ENCODE measurements at regions not wholly inside any gene's neighbourhood (a gene's known extent, or its start where the extent isn't known, plus 50 kb on each side); places are given as distances from the start of the nearest gene placed in this dataset.

DNA sequence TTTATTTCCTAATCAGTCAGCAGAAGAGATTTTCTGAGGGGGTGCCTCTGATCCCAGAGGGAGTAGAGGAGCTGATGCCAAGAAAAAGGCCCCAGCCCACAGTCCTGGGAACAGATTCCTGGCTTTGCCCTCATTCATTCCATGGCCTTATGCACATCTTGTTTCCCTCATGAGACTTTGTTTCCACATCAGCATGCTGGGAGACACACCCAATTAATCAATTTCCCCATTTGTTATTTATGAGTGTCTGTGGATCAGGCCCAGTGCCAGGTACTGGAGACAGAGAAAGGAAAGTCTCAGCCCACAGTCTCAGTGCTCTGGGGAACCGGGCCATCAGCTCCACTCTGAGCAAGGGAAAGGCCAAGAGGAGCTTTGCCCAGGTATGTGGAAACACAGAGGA lies 496.2 kb upstream of the ZMIZ1 start:
- TF ChIP-seq, protein P1, sequence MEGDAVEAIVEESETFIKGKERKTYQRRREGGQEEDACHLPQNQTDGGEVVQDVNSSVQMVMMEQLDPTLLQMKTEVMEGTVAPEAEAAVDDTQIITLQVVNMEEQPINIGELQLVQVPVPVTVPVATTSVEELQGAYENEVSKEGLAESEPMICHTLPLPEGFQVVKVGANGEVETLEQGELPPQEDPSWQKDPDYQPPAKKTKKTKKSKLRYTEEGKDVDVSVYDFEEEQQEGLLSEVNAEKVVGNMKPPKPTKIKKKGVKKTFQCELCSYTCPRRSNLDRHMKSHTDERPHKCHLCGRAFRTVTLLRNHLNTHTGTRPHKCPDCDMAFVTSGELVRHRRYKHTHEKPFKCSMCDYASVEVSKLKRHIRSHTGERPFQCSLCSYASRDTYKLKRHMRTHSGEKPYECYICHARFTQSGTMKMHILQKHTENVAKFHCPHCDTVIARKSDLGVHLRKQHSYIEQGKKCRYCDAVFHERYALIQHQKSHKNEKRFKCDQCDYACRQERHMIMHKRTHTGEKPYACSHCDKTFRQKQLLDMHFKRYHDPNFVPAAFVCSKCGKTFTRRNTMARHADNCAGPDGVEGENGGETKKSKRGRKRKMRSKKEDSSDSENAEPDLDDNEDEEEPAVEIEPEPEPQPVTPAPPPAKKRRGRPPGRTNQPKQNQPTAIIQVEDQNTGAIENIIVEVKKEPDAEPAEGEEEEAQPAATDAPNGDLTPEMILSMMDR (IDR thresholded peaks at IDR 0.05; ENCODE audit: low read depth, low read length, missing control alignments): no peak
- Histone ChIP-seq H3K27ac (no peak overlapping the region), H3K4me3 (ENCODE audit: low read depth, low read length) (no peak overlapping the region), H3K27me3 (replicated peaks) (peaks cover 4% of the 10 kb centered on the region), H3K36me3 (replicated peaks) (no peaks in the 10 kb centered on the region)
- DNase-seq: no peak
- in situ Hi-C loops (cut with HindIII; ENCODE audit: low pct_ligation_motif_present, low sequenced_read_pairs): no loop called here

DNA sequence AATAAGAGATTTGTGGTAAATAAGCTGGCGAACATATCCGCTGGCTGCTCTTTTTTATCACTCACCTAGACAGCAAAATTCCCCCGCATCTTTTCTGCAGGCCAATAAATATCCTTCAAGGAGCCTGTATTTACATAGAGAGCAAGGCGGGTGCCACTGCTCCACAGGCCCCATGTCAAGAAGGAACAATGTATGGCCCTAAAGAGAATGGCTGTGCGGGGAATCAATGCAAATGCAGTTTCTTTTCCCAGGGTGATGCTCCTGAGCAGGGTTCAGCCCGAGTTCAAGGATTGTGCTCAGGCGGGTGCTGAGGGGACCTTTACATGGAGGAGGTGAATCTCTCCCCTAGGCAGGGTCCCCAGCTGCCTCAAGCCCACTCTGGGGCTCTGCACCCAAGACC lies 494.2 kb upstream of the ZMIZ1 start:
- H3K36me3 ChIP-seq (replicated peaks): no peaks in the 10 kb centered on the region
- H3K4me3 ChIP-seq (ENCODE audit: low read depth, low read length): no peak overlapping the region
- H3K27me3 ChIP-seq (replicated peaks): no peaks in the 10 kb centered on the region
- DNase-seq: no peak
- in situ Hi-C loops (cut with HindIII; ENCODE audit: low pct_ligation_motif_present, low sequenced_read_pairs): no loop called here
- no peak overlapping the region for H3K27ac ChIP-seq
- TF ChIP-seq, protein P1 (IDR thresholded peaks at IDR 0.05; ENCODE audit: low read depth, low read length, missing control alignments): no peak

DNA sequence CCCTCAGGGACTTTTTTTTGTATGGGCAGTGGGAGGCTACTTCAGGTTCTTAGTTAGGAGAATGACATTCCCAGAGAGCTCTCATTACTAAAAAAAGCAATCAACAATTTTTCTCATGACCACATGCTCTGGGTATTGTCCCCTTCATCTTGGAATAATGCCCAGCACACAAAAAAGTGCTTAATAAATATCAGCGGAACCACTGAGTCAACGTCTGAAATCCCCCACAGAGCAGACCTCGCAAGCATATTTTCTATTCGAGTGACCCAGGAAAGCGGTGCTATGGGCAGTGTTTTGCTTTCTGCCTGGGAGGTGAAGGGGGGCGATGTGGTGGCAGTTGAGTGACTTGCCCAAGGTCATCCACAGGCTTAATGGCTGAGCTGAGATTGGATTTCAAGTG lies 493.4 kb upstream of the ZMIZ1 start:
- Histone ChIP-seq H3K4me3 (ENCODE audit: low read depth, low read length) (no peak overlapping the region), H3K27ac (no peak overlapping the region), H3K27me3 (replicated peaks) (no peaks in the 10 kb centered on the region), H3K36me3 (replicated peaks) (no peaks in the 10 kb centered on the region)
- in situ Hi-C loops (cut with HindIII; ENCODE audit: low pct_ligation_motif_present, low sequenced_read_pairs): no loop called here
- TF ChIP-seq, protein P1 (IDR thresholded peaks at IDR 0.05; ENCODE audit: low read depth, low read length, missing control alignments): no peak
- peak; percentile 7 for DNase-seq

DNA sequence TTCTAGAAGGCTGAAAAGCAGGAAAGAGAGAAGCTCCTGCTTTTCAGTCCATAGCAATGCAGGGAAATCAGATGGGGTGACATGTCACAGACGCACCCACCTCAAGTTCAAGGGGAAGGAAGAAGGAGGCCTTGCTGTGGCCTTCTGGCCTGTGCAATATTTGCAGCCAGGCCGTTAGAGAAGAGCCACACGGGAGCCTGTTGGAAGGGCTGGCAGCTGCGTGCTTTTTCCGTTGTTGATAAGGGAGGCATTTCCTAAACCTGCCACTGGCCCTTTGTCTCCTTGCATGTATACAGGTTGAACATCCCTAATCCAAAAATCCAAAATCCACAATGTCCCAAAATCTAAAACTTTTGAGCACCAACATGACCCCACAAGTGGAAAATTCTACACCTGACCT lies 492.5 kb upstream of the ZMIZ1 start:
- TF ChIP-seq, protein P1 (IDR thresholded peaks at IDR 0.05; ENCODE audit: low read depth, low read length, missing control alignments): no peak
- no peak for DNase-seq
- Histone ChIP-seq H3K36me3 (replicated peaks) (no peaks in the 10 kb centered on the region), H3K4me3 (ENCODE audit: low read depth, low read length) (no peak overlapping the region), H3K27ac (no peak overlapping the region), H3K27me3 (replicated peaks) (no peaks in the 10 kb centered on the region)
- in situ Hi-C loops (cut with HindIII; ENCODE audit: low pct_ligation_motif_present, low sequenced_read_pairs): no loop called here

DNA sequence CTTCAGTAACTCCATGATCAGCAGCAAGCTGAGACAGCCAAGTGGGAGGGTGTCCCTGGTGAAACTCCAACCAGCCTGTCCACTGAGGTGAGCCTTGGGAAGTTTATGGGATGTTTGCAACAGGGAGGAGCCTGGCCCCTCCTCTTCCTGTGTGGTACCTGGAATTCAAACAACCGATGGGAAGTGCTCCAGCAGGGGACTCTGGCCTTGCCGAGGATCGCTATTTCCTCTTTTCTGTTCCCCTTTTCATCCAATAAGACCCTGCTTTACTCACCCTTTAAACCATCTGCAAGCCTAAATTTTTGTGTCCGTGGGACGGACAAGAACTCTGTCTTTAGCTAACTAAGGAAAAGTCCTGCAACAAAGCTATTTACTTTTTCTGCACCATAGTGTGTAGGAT lies 491.1 kb upstream of the ZMIZ1 start:
- TF ChIP-seq, protein P1 (IDR thresholded peaks at IDR 0.05; ENCODE audit: low read depth, low read length, missing control alignments): no peak
- H3K36me3 ChIP-seq (replicated peaks): no peaks in the 10 kb centered on the region
- in situ Hi-C loops (cut with HindIII; ENCODE audit: low pct_ligation_motif_present, low sequenced_read_pairs): no loop called here
- no peaks in the 10 kb centered on the region for H3K27me3 ChIP-seq (replicated peaks)
- no peak overlapping the region for H3K27ac ChIP-seq
- H3K4me3 ChIP-seq (ENCODE audit: low read depth, low read length): no peak overlapping the region
- no peak for DNase-seq

DNA sequence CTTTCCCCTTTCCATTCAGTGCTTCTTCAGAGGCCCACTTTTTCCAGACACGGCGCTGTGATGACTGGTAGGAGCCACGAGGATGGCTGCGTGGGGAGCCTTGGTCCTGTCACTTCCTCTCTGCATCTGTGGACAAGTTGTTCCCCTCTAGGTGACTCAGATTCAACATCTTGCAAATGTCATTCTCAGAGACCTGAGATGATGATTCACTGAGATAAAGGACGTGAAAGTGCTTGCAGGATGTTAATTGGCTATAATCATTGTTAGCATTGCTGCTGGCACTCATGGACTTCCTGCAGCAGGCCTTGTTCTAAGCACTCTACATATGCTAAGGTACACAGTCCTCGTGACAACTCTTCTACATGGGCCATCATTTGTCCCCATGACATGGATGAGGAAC lies 489.8 kb upstream of the ZMIZ1 start:
- peak; percentile 1 for DNase-seq
- Histone ChIP-seq H3K36me3 (replicated peaks) (no peaks in the 10 kb centered on the region), H3K27ac (no peak overlapping the region), H3K4me3 (ENCODE audit: low read depth, low read length) (no peak overlapping the region), H3K27me3 (replicated peaks) (peaks cover 2% of the 10 kb centered on the region)
- in situ Hi-C loops (cut with HindIII; ENCODE audit: low pct_ligation_motif_present, low sequenced_read_pairs): no loop called here
- TF ChIP-seq, protein P1 (IDR thresholded peaks at IDR 0.05; ENCODE audit: low read depth, low read length, missing control alignments): no peak

Data from brain microvascular endothelial cell (primary cell).